Activated CD8-positive, alpha-beta memory T cell treated with anti-CD3 and anti-CD28 coated beads for 36 hours (primary cell): ENCODE measurements at regions not wholly inside any gene's neighbourhood (a gene's known extent, or its start where the extent isn't known, plus 50 kb on each side); places are given as distances from the start of the nearest gene placed in this dataset.

ENCODE experiments used
- CTCF ChIA-PET: fragments of 350-600 bp; sonication (Branson Sonifier 250); formaldehyde crosslinking; loops from one replicate; lab custom pipeline; 2021; ENCODE audit warnings: antibody characterized with exemption; lab: Charles Lee
- POLR2A ChIA-PET: fragments of 350-600 bp; sonication (Branson Sonifier 250); formaldehyde crosslinking; loops from one replicate; lab custom pipeline; 2021; ENCODE audit warnings: antibody characterized with exemption; lab: Charles Lee

DNA sequence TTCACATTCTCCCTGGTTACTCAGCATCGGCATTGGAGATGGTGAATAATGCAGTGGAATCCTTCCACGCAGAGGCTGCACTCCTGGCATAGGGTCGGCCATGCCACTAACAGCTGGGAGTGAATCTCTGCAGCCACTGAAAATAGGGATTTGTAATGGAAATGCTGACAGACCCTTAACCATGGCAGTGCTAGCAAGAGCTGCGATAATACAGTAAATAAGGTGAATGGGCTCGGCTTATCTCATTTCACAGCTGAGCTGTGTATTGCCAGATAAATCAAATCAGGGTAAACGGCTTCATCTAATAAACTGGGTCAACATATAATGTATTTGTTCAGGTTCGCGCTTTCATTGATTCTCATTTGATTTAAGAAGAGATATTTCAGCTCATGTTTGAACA, 156.8 kb downstream of the SLC35B3 start:
- CTCF ChIA-PET: no interaction called here

DNA sequence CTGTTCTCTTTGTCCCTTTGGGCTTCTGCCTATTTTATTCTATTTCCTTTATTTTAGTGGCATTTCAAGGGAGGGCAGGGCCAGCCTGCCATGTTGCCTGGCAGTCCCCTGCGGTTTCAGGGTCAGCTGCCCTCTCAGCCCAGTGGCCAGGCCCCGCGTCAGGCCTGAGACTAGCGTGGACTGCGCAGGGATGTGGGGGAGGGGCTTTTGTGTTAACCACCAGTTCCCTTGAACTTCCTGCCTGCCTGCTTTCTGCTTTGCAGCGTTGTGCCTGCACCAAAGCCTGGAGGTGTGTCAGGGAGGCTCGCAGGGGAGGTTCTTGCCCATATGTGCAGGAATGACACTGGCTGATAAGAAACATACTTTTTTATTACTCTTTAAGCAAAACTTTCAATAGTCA, 157.6 kb downstream of the SLC35B3 start:
- CTCF ChIA-PET: no interaction called here
- POLR2A ChIA-PET: no interaction called here

More for the DNA sequence above, 156.8 kb downstream of the SLC35B3 start:
- POLR2A ChIA-PET: no interaction called here

DNA sequence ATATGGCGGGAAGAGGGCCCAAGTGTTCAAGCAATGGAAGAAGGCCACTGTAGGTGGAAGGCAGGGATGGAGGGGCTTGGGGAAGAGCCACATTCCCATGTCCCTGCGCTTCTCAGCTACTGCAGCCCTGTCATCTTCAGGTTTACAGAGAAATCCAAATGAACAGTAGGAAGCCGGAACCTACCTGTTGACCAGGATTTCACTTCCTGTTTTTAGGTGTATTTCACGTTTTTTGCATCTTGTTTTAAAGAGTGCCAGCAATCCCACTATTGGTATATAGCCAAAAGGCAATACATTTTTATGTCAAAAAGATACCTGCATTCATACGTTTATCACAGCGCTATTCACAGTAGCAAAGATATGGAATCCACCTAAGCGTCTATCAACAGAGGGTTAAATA, 159.2 kb downstream of the SLC35B3 start:
- ChIA-PET POLR2A (no interaction called here), CTCF (no interaction called here)

DNA sequence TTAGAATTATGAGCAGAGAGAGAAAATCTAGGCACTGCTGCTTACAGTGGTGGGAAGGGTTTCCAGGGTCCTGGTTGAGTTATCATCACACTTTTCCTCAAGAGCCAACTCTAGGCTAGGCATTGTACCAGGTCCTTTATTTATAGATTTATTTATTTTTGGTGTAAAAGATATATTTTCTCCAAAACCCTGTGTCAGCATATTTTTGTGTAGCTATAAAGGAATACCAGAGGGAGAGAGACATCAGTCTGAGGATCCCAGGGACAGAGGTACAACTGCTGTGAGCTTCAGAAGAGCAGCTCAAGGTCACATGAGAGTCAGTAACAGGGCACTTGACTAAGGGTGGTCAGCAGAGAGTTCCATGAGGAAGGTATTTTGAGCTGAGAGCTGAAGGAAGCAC, 159.7 kb downstream of the SLC35B3 start:
- ChIA-PET POLR2A (no interaction called here), CTCF (no interaction called here)

DNA sequence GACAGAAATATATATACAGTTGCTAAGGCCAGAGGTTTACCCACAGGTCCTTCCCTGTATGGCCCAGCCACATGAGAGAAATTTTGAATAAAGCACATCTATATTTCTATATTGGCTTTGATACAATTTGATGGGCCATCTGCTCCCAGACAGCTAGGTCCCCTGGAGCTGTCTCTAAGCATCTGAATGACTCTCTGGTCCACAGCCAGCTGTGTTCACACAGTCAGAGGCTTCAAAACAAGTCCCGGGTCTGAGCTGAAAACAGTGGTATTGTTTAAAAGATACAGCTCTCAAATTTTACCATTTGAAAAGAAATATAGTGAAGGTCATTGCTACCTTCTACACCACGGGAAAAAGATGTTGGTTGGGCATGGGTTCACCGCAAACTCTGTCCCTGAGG, 161.1 kb downstream of the SLC35B3 start:
- ChIA-PET CTCF (no interaction called here), POLR2A (no interaction called here)

DNA sequence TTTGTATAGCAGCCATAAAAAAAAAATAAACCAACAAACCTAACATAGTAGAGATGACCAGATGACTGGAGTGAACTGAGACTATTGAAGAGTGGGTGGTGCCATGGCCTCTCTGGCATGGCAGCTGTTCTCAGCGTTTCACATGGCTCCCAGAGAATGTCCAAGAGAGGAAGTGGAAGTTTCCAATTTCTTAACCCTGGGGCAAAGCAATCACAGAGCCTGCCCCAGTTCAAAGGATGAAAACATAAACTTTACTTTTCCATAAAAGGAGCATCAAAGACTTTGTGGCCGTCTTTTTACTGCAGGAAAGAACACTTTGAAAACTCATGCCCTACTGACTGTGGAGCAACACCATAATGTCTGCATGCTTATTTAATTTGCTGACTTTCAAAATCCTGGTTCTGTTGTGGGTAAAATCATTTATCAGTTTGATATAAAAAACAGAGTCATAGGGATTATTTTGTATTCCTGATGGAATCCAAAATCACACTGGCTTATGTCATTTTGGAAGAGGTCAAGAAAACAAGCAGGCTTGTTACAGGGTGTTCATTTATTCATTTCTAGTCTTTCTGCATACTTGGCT, 165.4 kb downstream of the SLC35B3 start:
- POLR2A ChIA-PET: no interaction called here
- CTCF ChIA-PET: no interaction called here

DNA sequence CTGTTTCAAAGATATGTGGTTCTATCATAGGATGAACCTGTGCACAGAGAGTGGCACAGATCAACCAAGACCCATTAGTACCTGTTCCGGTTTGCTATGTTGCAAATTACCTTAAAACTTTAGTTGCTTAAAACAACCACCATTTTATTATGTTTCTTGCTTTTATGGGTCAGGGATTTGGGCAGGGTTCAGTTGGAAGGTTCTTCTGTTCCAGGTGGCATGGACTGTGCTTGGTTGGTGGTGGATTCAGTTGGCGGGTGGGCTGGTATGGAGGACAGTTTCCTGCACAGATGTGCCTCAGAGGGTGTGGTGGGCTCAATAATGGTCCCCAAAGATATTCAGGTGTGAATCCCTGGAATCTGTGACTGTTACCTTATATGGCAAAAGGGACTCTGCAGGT, 166.3 kb downstream of the SLC35B3 start:
- ChIA-PET POLR2A (no interaction called here), CTCF (no interaction called here)

DNA sequence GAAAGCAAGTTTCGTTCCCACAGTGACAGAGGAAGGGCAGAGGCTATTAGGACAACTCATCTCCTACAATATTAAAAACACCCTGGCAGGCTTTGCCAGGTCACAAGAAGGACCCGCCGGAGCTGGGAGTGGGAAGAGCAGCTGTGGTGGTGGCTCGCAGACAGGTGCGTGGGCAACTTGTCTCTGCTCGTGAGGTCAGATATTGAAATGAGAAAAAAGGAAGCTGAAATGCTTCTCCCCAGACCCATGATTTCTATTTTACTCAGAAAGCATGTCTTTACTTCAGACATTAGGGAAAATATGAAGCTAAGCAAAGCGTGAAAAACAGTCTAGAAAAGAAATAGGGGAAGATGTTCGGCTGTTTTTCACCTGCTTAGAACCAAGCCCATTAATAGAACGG, 166.3 kb upstream of the EEF1E1 start:
- ChIA-PET CTCF (no interaction called here), POLR2A (no interaction called here)

DNA sequence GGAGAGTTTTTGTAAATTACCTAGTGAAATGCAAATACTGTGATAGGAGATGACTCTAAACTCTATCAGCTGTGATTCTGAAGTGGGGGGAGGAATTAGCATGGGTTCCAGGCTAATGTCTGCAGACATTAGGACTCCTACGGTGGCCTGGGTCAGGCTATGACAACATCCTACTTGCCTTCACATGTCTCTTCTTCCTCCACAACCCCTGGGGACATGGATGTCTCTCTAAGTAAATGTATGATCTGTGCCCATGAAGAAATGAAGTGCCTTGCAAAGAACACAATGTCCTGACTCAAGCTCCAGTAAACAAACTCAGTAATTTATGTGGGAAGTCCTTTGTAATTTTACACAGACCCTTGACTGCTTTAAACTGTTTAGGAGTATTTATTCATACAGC, 165.8 kb upstream of the EEF1E1 start:
- POLR2A ChIA-PET: no interaction called here
- CTCF ChIA-PET: no interaction called here

DNA sequence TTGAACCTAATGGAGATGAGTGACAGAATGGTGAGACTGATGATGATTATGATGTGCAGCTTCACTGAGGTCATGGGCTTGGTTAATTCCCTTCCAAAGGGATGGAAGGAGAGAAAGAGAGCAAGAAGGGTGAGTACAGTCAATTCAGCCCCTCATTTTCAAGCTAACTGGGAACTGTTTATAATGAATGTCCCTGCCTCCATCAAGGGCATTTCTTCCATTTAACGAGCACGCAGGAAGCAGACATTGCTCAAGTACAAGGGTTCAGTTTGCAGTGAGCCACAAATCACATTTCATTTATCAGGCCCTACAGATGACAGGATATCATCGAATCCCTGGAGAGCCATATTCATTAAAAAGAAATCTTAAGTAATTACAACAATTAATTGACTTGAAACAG, 158.3 kb upstream of the EEF1E1 start:
- CTCF ChIA-PET: no interaction called here

DNA sequence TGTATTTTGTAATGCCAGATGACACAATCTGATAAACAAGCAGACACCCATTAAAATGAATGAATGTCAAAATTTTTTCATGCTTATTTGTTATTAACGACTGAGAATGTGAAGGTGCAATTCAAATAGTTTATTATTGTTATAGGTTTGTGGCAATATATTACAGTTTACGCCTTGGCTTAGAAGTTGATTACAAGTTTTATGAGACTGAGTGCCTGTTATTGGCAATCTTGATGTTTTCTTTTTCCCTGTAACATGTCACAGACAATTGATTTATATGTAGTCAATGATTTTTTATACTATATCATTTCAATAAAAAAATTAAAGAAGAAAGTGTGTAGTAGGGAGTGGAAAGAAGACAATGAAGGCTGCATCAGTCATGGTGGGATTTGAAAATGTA, 144.1 kb upstream of the EEF1E1 start:
- CTCF ChIA-PET: no interaction called here
- POLR2A ChIA-PET: no interaction called here

More for the DNA sequence above, 158.3 kb upstream of the EEF1E1 start:
- POLR2A ChIA-PET: no interaction called here

DNA sequence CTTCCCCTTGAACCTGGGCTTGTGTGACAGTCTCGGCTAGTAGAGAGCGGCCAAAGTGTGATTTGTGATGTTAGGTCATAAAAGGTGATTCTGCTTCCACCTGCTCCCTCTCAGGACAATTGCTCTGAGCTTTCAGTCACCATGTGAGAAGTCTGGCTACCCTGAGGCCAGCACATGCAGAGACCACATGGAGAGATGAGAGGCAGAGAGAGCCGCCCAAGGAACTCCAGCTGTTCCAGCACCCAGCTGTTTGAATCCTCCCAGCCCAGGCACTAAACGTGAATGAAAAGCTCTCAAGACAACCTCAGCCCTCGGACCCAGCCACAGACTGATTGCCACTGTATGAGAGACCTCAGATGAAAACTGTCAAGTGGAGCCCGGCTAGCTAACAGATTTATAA, 143.4 kb upstream of the EEF1E1 start:
- POLR2A ChIA-PET: no interaction called here
- CTCF ChIA-PET: interaction anchor here (0.5 kb wide), 1 partner anchor 301 kb away, joined by 5 read pairs; no protein-coding TSS in a partner anchor

DNA sequence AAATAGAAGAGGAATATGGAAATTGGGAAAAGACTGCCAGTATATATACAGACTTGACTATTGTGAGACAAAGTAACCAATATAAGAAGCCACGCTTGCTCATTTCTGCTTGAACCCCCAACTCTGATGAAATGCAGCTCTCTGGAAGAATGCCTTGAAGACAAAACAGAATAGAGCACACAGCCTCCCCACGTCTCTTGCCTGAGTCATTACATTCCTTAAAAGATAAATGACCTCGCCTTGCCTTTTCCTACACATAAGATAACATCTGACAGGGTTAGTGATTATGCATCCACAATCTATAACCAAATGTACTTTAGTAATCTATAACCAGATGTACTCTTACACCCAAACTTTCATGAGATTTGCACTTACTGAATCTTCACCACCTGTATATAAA, 141.1 kb upstream of the EEF1E1 start:
- ChIA-PET CTCF (no interaction called here), POLR2A (no interaction called here)

DNA sequence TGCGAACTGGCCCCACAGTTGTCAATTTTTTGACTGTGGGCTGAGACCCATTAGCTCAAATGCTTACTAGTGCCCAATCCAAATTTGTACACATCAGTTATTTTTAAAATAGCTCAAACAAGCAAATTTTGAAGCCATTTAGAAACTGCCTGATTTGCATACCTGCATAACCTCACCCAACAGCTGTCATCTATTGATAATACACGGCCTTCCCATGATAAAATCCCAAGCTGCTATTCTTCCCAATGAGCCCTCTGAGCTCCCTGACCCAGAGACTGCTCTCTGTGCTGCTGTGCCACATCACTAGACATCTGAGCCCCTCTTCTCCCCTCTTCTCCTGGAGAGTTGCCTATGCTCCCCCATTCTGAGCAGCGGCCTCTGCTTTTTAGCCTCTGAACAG, 140.5 kb upstream of the EEF1E1 start:
- POLR2A ChIA-PET: no interaction called here
- CTCF ChIA-PET: no interaction called here

DNA sequence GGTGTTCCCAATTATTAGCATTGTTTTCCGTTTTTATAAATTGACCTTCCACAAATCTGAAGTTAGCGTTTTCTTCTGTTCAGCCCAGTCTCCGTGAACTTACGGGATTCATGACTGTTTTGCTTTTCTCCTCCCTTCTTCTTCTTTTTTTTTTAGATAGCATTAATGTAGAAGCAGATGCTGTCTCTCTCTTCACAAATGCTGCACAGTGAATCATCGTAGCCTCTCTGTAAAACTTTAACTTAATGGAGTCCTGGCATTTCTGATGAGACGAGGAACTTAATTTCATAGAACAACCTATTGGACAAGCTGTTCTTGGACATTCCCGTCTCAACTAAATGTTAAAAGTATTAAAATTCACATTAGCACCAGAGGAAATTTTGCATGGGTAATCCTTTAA, 138.0 kb upstream of the EEF1E1 start:
- ChIA-PET CTCF (no interaction called here), POLR2A (no interaction called here)

DNA sequence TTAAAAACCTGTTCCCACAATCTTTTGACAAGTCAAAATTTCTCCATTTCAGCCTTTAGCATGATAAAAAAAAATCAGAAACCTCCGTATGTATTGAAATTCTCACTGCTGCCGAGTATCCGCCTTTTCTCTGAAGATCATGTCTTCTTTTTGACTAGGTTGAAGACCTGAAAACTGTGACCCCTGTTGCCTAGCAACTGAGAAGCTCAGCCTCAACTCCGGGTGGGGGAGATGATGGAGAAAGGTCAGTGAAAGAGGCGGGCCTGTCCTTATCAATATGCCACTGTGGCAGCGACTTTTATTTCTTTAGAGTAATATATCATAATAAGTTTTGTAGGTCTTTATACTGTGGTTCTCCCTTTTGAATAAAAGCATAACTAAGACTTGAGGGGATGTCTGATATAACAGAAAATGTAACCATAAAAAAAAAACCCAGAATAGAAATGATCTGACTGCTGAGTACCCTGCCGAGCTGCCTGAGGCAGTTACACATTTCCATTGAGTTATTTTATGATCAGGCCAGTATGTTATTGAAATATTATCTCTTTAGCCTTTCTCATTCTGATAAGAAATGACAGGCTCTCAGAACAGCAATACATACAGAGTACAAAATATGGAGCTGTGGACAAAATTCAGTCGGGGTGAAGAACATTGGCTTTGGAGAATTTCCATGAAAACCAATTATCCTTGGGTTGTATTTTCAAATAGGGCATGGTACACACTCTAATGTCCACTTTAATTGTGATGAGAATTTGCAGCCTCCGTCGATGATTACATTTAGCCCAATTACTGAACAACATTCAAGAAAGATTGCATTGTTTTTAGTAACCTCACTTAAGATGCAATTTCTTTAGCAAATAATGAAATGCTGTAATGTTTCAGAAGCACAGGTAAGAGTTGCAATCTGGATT, 136.7 kb upstream of the EEF1E1 start:
- POLR2A ChIA-PET: no interaction called here
- CTCF ChIA-PET: no interaction called here

DNA sequence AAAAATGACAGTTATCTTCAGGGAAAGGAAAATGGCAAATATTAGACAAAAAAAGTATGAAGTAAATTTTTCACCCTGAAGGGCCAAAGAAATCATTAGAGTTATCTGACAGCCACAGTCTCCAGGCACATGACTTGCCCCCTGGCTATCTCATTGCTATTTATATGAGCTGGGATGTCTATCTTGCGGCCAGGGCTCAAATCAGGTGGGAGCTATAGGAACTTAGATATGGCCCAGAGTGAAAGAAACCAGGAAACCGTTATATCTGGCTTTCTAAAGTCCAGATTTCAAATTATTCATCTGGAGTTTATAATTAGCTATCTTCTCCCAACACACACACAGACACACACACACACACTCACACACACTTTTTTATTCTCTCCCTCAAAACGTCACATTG, 135.3 kb upstream of the EEF1E1 start:
- ChIA-PET CTCF (no interaction called here), POLR2A (no interaction called here)

DNA sequence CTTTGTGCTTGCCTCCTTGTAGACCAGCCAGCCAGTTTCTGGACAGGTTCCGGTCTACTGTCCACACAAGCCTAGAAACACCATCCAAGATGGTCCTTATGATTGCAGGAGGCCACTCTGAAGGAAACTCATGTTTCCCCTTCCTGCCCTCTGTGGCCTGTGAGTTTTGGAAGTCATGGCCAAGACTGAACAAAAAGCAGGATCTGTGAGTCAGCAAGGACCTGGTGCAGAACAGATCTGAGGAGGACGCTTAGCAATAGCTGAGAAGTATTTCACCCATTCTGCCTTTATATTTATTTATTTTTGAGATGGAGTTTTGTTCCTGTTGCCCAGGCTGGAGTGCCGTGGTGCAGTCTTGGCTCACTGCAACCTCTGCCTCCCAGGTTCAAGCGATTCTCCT, 134.6 kb upstream of the EEF1E1 start:
- CTCF ChIA-PET: no interaction called here
- POLR2A ChIA-PET: no interaction called here

DNA sequence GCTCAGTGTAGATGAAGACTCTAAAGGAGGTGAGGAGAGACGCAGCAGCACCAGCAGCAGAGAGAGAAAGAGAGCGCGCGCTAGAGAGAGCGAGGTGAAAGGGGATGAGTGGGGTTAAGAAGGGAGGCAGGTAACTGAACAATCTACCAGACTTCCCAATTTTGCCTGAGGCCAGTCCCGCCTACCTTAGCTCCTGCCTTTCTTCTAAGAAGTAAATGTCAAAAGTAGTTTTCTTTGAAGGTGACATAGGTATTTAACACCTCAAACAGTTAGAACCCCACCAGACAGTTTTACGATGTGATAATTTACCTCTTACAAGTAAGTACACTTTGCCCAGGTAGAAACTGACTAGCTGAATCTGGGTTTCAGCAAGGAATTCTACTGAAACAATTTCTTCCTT, 132.0 kb upstream of the EEF1E1 start:
- ChIA-PET POLR2A (no interaction called here), CTCF (no interaction called here)

DNA sequence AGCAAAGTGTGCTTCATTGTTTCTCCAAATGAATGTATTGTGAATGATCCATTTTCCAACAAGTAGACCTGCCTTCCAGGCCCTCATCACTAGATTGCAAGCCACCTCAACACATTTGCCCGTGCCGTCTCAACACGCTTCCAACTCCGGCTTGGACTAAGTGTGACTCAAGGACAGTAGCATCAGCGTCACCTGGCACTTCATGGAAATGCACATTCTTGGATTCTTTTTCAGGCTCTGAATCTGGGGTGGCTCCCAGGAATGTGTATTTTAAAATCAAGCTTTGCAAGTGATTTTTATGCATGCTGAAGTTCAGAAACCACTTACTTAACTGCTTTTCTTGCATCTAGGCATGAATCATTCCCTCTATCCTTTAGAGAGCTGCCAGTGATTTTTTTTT, 129.6 kb upstream of the EEF1E1 start:
- POLR2A ChIA-PET: no interaction called here
- CTCF ChIA-PET: no interaction called here
